K562 (cell line): ENCODE measurements at regions not wholly inside any gene's neighbourhood (a gene's known extent, or its start where the extent isn't known, plus 50 kb on each side); places are given as distances from the start of the nearest gene placed in this dataset.

ENCODE experiments used
- ATAC-seq: fragments of 200-7000 bp; cut with Tn5 transposase; 3 replicates; pipeline ENCODE4 v1.9.1; 2020; ENCODE audit warnings: moderate library complexity
- BruUV-seq: library from RNA; stranded (reverse); fragments of 400-500 nt; replicated peaks from 2 replicates; lab custom pipeline; 2021; lab: Mats Ljungman, UMichigan
- CTCF ChIA-PET: fragments of 300-600 bp; formaldehyde crosslinking; extraction: SDS; loops from one replicate; lab custom pipeline; 2021; ENCODE audit warnings: low intra/inter-chr PET ratio; lab: Yijun Ruan, JAX
- POLR2A ChIA-PET: fragments of 300-600, 350-650 bp; sonication (Branson Sonifier 250); formaldehyde crosslinking; extraction: SDS; loops from one replicate; lab custom pipeline; 2021; ENCODE audit warnings: antibody characterized with exemption, inconsistent platforms; lab: Yijun Ruan, JAX
- DNase-seq, 4 experiments: peaks; one replicate each; pipeline versions ENCODE4 v3.0.0 to v3.0.0-alpha.2; 2011 to 2018; ENCODE audit warnings: low spot score in 3 of 4, mixed read lengths in 3 of 4; ENCODE audit errors: extremely low read depth in 1 of 4
- FAIRE-seq: peaks from 2 replicates; lab custom pipeline; 2011; peaks lifted over from hg19 to GRCh38; lab: Jason Lieb, UNC
- H2AFZ ChIP-seq: 2 replicates; pipeline ENCODE4 v1.6.0; 2011; ENCODE audit warnings: low read depth, low read length, control low read depth, inconsistent platforms
- H3K27ac ChIP-seq: fragments of 200-600 bp; 3 replicates; pipeline ENCODE4 v1.8.0; 2011; ENCODE audit warnings: low read depth, mild to moderate bottlenecking, control low read depth, inconsistent platforms, low read length, moderate library complexity, mixed read lengths; ENCODE audit errors: extremely low read depth
- H3K27me3 ChIP-seq, 2 experiments: fragments of 300-600 bp in 1 of 2; 2 replicates in 1 of 2; 3 replicates in 1 of 2; pipeline versions ENCODE4 v1.6.0 to v1.8.0; 2011; ENCODE audit warnings: inconsistent platforms in 2 of 2, low read length in 2 of 2, mild to moderate bottlenecking in 1 of 2, mixed read lengths in 1 of 2, moderate library complexity in 1 of 2; ENCODE audit not compliant: control insufficient read depth in 2 of 2, insufficient read depth in 2 of 2
- H3K36me3 ChIP-seq: fragments of 300-600 bp; 3 replicates; pipeline ENCODE4 v1.8.0; 2011; ENCODE audit warnings: mild to moderate bottlenecking, low read length, inconsistent platforms; ENCODE audit not compliant: control insufficient read depth, insufficient read depth
- H3K4me1 ChIP-seq, 2 experiments: fragments of 200-600 bp in 1 of 2; replicated peaks in 1 of 2; 2 replicates in 1 of 2; 3 replicates in 1 of 2; pipeline versions ENCODE4 v1.5.1 to v1.8.0; 2011; ENCODE audit warnings: inconsistent platforms in 2 of 2, low read length in 2 of 2, mild to moderate bottlenecking in 1 of 2, mixed read lengths in 1 of 2, moderate library complexity in 1 of 2; ENCODE audit not compliant: control insufficient read depth in 2 of 2, insufficient read depth in 2 of 2
- H3K4me2 ChIP-seq: 2 replicates; pipeline ENCODE4 v1.6.1; 2011; ENCODE audit warnings: low read length, control low read depth, inconsistent platforms, mixed read lengths; ENCODE audit not compliant: insufficient read depth
- H3K4me3 ChIP-seq: fragments of 200-600 bp; sonication (generic), shearing (Covaris generic); 2 replicates; pipeline ENCODE4 v1.5.1; 2016; ENCODE audit warnings: control low read depth, inconsistent platforms
- H3K79me2 ChIP-seq: fragments of 200-600 bp; 3 replicates; pipeline ENCODE4 v1.8.0; 2011; ENCODE audit warnings: low read length, inconsistent platforms; ENCODE audit not compliant: control insufficient read depth, insufficient read depth
- H3K9ac ChIP-seq, 2 experiments: 2 replicates each; pipeline versions ENCODE4 v1.6.0 to v1.6.1; 2011; ENCODE audit warnings: low read depth in 2 of 2, low read length in 2 of 2, control low read depth in 1 of 2, inconsistent platforms in 1 of 2, mild to moderate bottlenecking in 1 of 2, mixed read lengths in 1 of 2; ENCODE audit not compliant: insufficient read depth in 1 of 2
- H3K9me1 ChIP-seq: one replicate; pipeline ENCODE4 v1.6.0; 2011; ENCODE audit warnings: inconsistent platforms, mild to moderate bottlenecking, low read length, moderate library complexity; ENCODE audit not compliant: control insufficient read depth, insufficient read depth
- H3K9me3 ChIP-seq: replicated peaks from 2 replicates; pipeline ENCODE4 v1.5.1; 2011; ENCODE audit warnings: low read depth, low read length, inconsistent platforms; ENCODE audit not compliant: control insufficient read depth, insufficient read depth
- H4K20me1 ChIP-seq: replicated peaks from 2 replicates; pipeline ENCODE4 v1.6.1; 2011; ENCODE audit warnings: low read length, inconsistent platforms, mixed read lengths; ENCODE audit not compliant: control insufficient read depth, insufficient read depth
- KAT8 ChIP-seq: fragments of 450-650 bp; IDR thresholded peaks from 2 replicates; pipeline ENCODE4 v1.6.1; 2016; ENCODE audit warnings: low read depth, mild to moderate bottlenecking
- SNIP1 ChIP-seq: fragments of 450-650 bp; IDR thresholded peaks from 2 replicates; pipeline ENCODE4 v1.7.1; 2017; ENCODE audit warnings: low read depth, mild to moderate bottlenecking
- STAG1 ChIP-seq: sonication (generic); formaldehyde crosslinking; IDR thresholded peaks from 2 replicates; pipeline ENCODE4 v1.5.0; 2020; ENCODE audit warnings: missing genetic modification reagents, borderline replicate concordance
- ZBTB7A ChIP-seq: IDR thresholded peaks from 2 replicates; pipeline ENCODE4 v1.6.1; 2011; ENCODE audit warnings: low read depth, mild to moderate bottlenecking, low read length, moderate library complexity, borderline replicate concordance; ENCODE audit not compliant: control insufficient read depth
- WGBS: fragments of 100-300 bp; shearing (Covaris generic); methylation state at CpG from one replicate; pipeline ENCODE4 v1.1.6; 2016; ENCODE audit warnings: low coverage, mixed read lengths; ENCODE audit not compliant: insufficient coverage; ENCODE audit errors: missing lambda C conversion rate; 5-methylcytosine and 5-hydroxymethylcytosine counted together
- in situ Hi-C: fragments of 300-500 bp; cut with MboI; formaldehyde crosslinking; loops from 4 replicates; pipeline ENCODE4 v1.15.0; 2018; ENCODE audit warnings: inconsistent platforms, mixed read lengths
- intact Hi-C: fragments of 100-400 bp; cut with micrococcal nuclease; formaldehyde crosslinking; loops from 2 replicates; pipeline ENCODE4 v1.14.2; 2022
- TF ChIP-seq, protein P1 (sequence below): fragments of 250-450 bp; sonication (Bioruptor Pico); IDR thresholded peaks from 2 replicates; pipeline ENCODE4 v1.5.1; 2021; ENCODE audit warnings: mild to moderate bottlenecking
- TF ChIP-seq, protein P2 (sequence below): fragments of 250-450 bp; sonication (Bioruptor Pico); IDR thresholded peaks from 2 replicates; pipeline ENCODE4 v1.8.0; 2022; ENCODE audit warnings: inconsistent platforms, mild to moderate bottlenecking, moderate library complexity, borderline replicate concordance

DNA sequence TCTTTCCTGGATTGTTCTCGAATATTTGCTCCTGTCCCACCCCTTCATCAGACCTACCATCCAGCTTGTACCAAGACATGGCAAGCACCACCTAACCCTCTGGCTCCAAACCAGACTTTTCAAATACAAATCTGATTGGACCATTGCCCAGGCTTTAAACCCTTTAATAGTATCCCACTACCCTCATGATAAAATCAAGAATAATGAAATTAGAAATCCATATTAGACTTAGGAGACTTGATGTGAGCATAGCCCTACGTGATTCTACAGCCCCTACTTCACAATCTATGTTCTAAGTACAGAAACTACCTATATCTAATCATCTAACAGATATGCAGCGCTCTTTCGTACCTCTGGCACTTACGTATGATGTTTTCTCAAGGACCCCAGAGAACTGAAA lies 375.2 kb upstream of the CPEB2 start:
- no peaks in the 10 kb centered on the region for H3K9me1 ChIP-seq
- DNase-seq (no peak), ATAC-seq (no peak), FAIRE-seq (no peak)
- H4K20me1 ChIP-seq: no peaks in the 10 kb centered on the region
- intact Hi-C loops (no loop called here), in situ Hi-C loops (no loop called here)
- whole genome bisulfite sequencing: 2% methylated on average over 5 of the region's 5 CpGs
- no peaks in the 10 kb centered on the region for H3K4me1 ChIP-seq
- no peak for TF ChIP-seq ZBTB7A
- TF ChIP-seq, protein P1, sequence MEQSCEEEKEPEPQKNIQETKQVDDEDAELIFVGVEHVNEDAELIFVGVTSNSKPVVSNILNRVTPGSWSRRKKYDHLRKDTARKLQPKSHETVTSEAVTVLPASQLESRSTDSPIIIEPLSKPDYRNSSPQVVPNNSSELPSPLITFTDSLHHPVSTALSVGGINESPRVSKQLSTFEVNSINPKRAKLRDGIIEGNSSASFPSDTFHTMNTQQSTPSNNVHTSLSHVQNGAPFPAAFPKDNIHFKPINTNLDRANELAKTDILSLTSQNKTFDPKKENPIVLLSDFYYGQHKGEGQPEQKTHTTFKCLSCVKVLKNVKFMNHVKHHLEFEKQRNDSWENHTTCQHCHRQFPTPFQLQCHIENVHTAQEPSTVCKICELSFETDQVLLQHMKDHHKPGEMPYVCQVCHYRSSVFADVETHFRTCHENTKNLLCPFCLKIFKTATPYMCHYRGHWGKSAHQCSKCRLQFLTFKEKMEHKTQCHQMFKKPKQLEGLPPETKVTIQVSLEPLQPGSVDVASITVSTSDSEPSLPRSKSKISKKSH (CRISPR knock-in tag): no peak
- TF ChIP-seq STAG1 (CRISPR knock-in tag): no peak
- no peak for TF ChIP-seq SNIP1
- no peak for TF ChIP-seq KAT8
- TF ChIP-seq, protein P2, sequence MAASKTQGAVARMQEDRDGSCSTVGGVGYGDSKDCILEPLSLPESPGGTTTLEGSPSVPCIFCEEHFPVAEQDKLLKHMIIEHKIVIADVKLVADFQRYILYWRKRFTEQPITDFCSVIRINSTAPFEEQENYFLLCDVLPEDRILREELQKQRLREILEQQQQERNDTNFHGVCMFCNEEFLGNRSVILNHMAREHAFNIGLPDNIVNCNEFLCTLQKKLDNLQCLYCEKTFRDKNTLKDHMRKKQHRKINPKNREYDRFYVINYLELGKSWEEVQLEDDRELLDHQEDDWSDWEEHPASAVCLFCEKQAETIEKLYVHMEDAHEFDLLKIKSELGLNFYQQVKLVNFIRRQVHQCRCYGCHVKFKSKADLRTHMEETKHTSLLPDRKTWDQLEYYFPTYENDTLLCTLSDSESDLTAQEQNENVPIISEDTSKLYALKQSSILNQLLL (CRISPR knock-in tag): no peak
- no peaks in the 10 kb centered on the region for H3K27me3 ChIP-seq
- H2AFZ ChIP-seq: no peak overlapping the region
- BruUV-seq: no TSS peak
- CTCF ChIA-PET: no interaction called here
- H3K9ac ChIP-seq: no peak overlapping the region
- no peak overlapping the region for H3K4me3 ChIP-seq
- no peak overlapping the region for H3K4me2 ChIP-seq
- POLR2A ChIA-PET: no interaction called here
- H3K9me3 ChIP-seq: no peaks in the 10 kb centered on the region
- no peaks in the 10 kb centered on the region for H3K36me3 ChIP-seq
- no peak overlapping the region for H3K27ac ChIP-seq
- H3K79me2 ChIP-seq: no peaks in the 10 kb centered on the region
